HL-60 (cell line): ENCODE measurements at regions not wholly inside any gene's neighbourhood (a gene's known extent, or its start where the extent isn't known, plus 50 kb on each side); places are given as distances from the start of the nearest gene placed in this dataset.
"Not testable (repeated sequence)": the region's sequence is repeated elsewhere in the genome, so short reads cannot be mapped to it uniquely, and the experiment has no call there.

Source experiments
- GABPA ChIP-seq: IDR thresholded peaks from 2 replicates; pipeline ENCODE4 v1.6.1; 2012; ENCODE audit warnings: low read depth
- TF ChIP-seq, protein P1 (sequence below): IDR thresholded peaks from one replicate; pipeline ENCODE4 v1.5.1; 2011; ENCODE audit warnings: low read length, control low read depth, inconsistent platforms; ENCODE audit not compliant: insufficient read depth

DNA sequence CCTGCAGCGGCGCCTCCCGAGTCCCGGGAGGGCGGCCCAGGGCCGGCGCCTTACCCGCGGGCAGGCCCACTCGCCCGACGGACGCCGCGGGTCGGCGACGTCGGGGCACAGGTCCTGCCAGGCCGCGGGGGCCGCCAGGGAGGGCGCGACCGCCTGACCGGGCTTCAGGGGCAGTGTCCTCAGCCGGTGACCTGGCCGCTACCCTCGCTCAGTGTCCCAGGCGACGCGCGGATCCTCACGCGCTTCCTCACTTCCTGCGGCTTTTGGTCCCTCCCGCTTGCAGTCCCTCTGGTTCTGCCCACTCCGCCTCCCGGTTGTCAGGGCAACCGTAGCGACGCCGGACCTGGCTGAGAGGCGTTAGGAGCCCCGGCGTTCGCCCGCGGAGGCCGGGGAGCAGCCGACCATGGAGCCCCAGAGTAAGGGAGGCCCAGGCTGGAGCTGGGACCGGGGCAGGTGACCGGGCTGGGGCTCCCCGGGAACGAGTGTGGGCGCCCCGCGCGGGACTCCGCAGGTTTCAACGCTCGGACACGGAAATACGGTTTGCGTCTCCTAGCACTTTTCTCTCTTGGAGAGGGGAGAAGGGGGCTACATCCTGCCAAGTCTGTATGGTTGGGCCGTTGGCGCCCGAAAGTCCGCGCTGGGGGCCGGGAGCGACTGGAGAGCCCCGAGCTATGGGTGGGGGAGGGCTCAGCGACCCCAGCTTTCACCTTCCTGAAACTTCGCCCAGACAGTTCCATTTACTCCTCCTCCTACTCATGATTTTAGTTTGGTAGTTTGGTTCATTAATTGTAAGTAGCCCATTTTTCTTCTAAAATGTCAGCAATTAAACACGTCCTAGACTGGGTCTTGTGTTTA lies 4786.0 kb upstream of the OR11H1 start:
- not testable (repeated sequence) for TF ChIP-seq GABPA
- TF ChIP-seq, protein P1, sequence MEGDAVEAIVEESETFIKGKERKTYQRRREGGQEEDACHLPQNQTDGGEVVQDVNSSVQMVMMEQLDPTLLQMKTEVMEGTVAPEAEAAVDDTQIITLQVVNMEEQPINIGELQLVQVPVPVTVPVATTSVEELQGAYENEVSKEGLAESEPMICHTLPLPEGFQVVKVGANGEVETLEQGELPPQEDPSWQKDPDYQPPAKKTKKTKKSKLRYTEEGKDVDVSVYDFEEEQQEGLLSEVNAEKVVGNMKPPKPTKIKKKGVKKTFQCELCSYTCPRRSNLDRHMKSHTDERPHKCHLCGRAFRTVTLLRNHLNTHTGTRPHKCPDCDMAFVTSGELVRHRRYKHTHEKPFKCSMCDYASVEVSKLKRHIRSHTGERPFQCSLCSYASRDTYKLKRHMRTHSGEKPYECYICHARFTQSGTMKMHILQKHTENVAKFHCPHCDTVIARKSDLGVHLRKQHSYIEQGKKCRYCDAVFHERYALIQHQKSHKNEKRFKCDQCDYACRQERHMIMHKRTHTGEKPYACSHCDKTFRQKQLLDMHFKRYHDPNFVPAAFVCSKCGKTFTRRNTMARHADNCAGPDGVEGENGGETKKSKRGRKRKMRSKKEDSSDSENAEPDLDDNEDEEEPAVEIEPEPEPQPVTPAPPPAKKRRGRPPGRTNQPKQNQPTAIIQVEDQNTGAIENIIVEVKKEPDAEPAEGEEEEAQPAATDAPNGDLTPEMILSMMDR = not testable (repeated sequence)
